ENCODE measurements at regions not wholly inside any gene's neighbourhood (a gene's known extent, or its start where the extent isn't known, plus 50 kb on each side); places are given as distances from the start of the nearest gene placed in this dataset.

GRCh38 chr15:98280284-98280975, 319.9 kb downstream of the ARRDC4 start:
- TF ChIP-seq CTCF (IDR thresholded peaks at IDR 0.05) = no peak
- no peak for TF ChIP-seq POLR2AphosphoS5 (IDR thresholded peaks at IDR 0.05)

Data from gastroesophageal sphincter (tissue), 3 donors.